CD14-positive monocyte (primary cell): ENCODE measurements at regions not wholly inside any gene's neighbourhood (a gene's known extent, or its start where the extent isn't known, plus 50 kb on each side); places are given as distances from the start of the nearest gene placed in this dataset.

Experiments used
- DNase-seq, 3 donors: peaks; one replicate each; pipeline ENCODE4 v3.0.0-alpha.2; 2011 to 2022
- H2AFZ ChIP-seq: 2 replicates; pipeline ENCODE4 v1.6.0; 2012; ENCODE audit warnings: mild to moderate bottlenecking, low read depth, low read length, inconsistent platforms; ENCODE audit not compliant: insufficient read depth, poor library complexity, severe bottlenecking
- H3K27ac ChIP-seq, 2 donors: 1 replicate in 1 of 2; 2 replicates in 1 of 2; pipeline ENCODE4 v1.5.1; 2012 to 2013; ENCODE audit warnings: low read length in 2 of 2, control low read depth in 1 of 2, inconsistent platforms in 1 of 2, low read depth in 1 of 2, mild to moderate bottlenecking in 1 of 2
- H3K27me3 ChIP-seq, 2 donors: one replicate each; pipeline versions ENCODE4 v1.6.0 to v1.6.1; 2011 to 2013; ENCODE audit warnings: low read length in 2 of 2; ENCODE audit not compliant: control insufficient read depth in 2 of 2, insufficient read depth in 2 of 2
- H3K36me3 ChIP-seq, 2 donors: replicated peaks in 1 of 2; 1 replicate in 1 of 2; 2 replicates in 1 of 2; pipeline versions ENCODE4 v1.5.1 to v1.6.1; 2012 to 2013; ENCODE audit warnings: low read length in 2 of 2, control low read depth in 1 of 2, inconsistent platforms in 1 of 2, mild to moderate bottlenecking in 1 of 2; ENCODE audit not compliant: insufficient read depth in 2 of 2, control insufficient read depth in 1 of 2
- H3K4me1 ChIP-seq, 2 donors: 1 replicate in 1 of 2; 2 replicates in 1 of 2; pipeline versions ENCODE4 v1.5.1 to v1.6.1; 2012 to 2013; ENCODE audit warnings: low read length in 2 of 2, control low read depth in 1 of 2, inconsistent platforms in 1 of 2, mild to moderate bottlenecking in 1 of 2, moderate library complexity in 1 of 2; ENCODE audit not compliant: insufficient read depth in 2 of 2, control insufficient read depth in 1 of 2
- H3K4me2 ChIP-seq: replicated peaks from 2 replicates; pipeline ENCODE3; 2012; ENCODE audit warnings: low read length, moderate library complexity, mild to moderate bottlenecking; ENCODE audit not compliant: poor library complexity, severe bottlenecking; ENCODE audit errors: extremely low read depth
- H3K4me3 ChIP-seq, 3 experiments: fragments of 200-600 bp in 1 of 3; sonication (generic) in 1 of 3; replicated peaks in 1 of 3; 1 replicate in 2 of 3; 2 replicates in 1 of 3; pipeline ENCODE4 v1.5.1; 2011 to 2013; ENCODE audit warnings: low read length in 3 of 3, mild to moderate bottlenecking in 3 of 3, control low read depth in 2 of 3, low read depth in 2 of 3, inconsistent platforms in 1 of 3, moderate library complexity in 1 of 3
- H3K79me2 ChIP-seq: 2 replicates; pipeline ENCODE4 v1.6.0; 2012; ENCODE audit warnings: mild to moderate bottlenecking, control low read depth, inconsistent platforms, low read length, moderate library complexity; ENCODE audit not compliant: insufficient read depth
- H3K9ac ChIP-seq: 2 replicates; pipeline ENCODE4 v1.6.0; 2017; ENCODE audit warnings: low read length, mild to moderate bottlenecking; ENCODE audit not compliant: insufficient read depth, poor library complexity, severe bottlenecking
- H3K9me3 ChIP-seq, 2 donors: replicated peaks in 1 of 2; 1 replicate in 1 of 2; 2 replicates in 1 of 2; pipeline versions ENCODE4 v1.5.1 to v1.6.1; 2012 to 2013; ENCODE audit warnings: low read length in 2 of 2, control low read depth in 1 of 2; ENCODE audit not compliant: control insufficient read depth in 1 of 2, insufficient read depth in 1 of 2
- H4K20me1 ChIP-seq: 2 replicates; pipeline ENCODE4 v1.6.0; 2012; ENCODE audit warnings: mild to moderate bottlenecking, low read length, control low read depth, moderate library complexity; ENCODE audit not compliant: insufficient read depth
- H3K27ac Mint-ChIP-seq, 7 donors: one replicate each; pipeline ENCODE4 v1.8.0; 2020; ENCODE audit warnings: mild to moderate bottlenecking in 7 of 7, mixed read lengths in 7 of 7, moderate library complexity in 6 of 7, inconsistent platforms in 2 of 7
- H3K27me3 Mint-ChIP-seq, 3 donors: one replicate each; pipeline ENCODE4 v1.8.0; 2021 to 2022; ENCODE audit warnings: low read depth in 3 of 3, mild to moderate bottlenecking in 3 of 3, mixed read lengths in 3 of 3, moderate library complexity in 3 of 3, inconsistent platforms in 1 of 3
- H3K36me3 Mint-ChIP-seq, 2 donors: one replicate each; pipeline ENCODE4 v1.8.0; 2020; ENCODE audit warnings: mixed read lengths in 2 of 2, inconsistent platforms in 1 of 2, mild to moderate bottlenecking in 1 of 2
- H3K4me1 Mint-ChIP-seq: one replicate; pipeline ENCODE4 v1.8.0; 2020; ENCODE audit warnings: mild to moderate bottlenecking, mixed read lengths
- H3K4me3 Mint-ChIP-seq, 2 donors: one replicate each; pipeline ENCODE4 v1.8.0; 2020; ENCODE audit warnings: mild to moderate bottlenecking in 2 of 2, mixed read lengths in 2 of 2, moderate library complexity in 1 of 2
- H3K9me3 Mint-ChIP-seq, 7 donors: one replicate each; pipeline ENCODE4 v1.8.0; 2020 to 2022; ENCODE audit warnings: mixed read lengths in 7 of 7, mild to moderate bottlenecking in 6 of 7, moderate library complexity in 6 of 7, inconsistent platforms in 2 of 7
- CTCF ChIP-seq: fragments of 200-600 bp; IDR thresholded peaks from one replicate; pipeline ENCODE4 v1.8.0; 2022; ENCODE audit warnings: antibody characterized with exemption, mild to moderate bottlenecking
- WGBS: methylation state at CpG from one replicate; pipeline ENCODE4 v1.1.5; 2013; ENCODE audit warnings: missing lambda C conversion rate; ENCODE audit not compliant: insufficient coverage; 5-methylcytosine and 5-hydroxymethylcytosine counted together
- intact Hi-C, 2 donors: fragments of 100-400 bp; cut with micrococcal nuclease; formaldehyde crosslinking; loops; one replicate each; pipeline versions ENCODE4 v1.15.0 to v1.15.1; 2023

- DNase-seq, result no peak
- Histone ChIP-seq H3K4me1 (no peaks in the 10 kb centered on the region), H3K9ac (no peak overlapping the region), H3K36me3 (no peaks in the 10 kb centered on the region), H3K4me3 (no peak overlapping the region), H2AFZ (no peak overlapping the region), H3K27me3 (no peaks in the 10 kb centered on the region), H3K9me3 (no peaks in the 10 kb centered on the region), H3K4me2 (no peak overlapping the region), H3K79me2 (no peaks in the 10 kb centered on the region), H3K27ac (no peak overlapping the region), H4K20me1 (no peaks in the 10 kb centered on the region)
- Mint-ChIP-seq H3K4me1 (no peaks in the 10 kb centered on the region), H3K36me3 (no peaks in the 10 kb centered on the region), H3K4me3 (no peak overlapping the region), H3K27ac (no peak overlapping the region), H3K9me3 (peaks cover 0 to 7% (median 5%) of the 10 kb centered on the region in 7 donors), H3K27me3 (peaks cover 0 to 4% (median 2%) of the 10 kb centered on the region in 3 donors)
- intact Hi-C loops, result no loop called here
- no peak for TF ChIP-seq CTCF
- WGBS, result no CpG with 5 or more reads among the region's 2 CpGs
Measured at GRCh38 chr12:22923768-22924167, 298.8 kb downstream of the ETNK1 start.

GRCh38 chr12:22924391-22924790 lies 299.4 kb downstream of the ETNK1 start:
- Mint-ChIP-seq H3K27me3 (peaks cover 0 to 4% (median 2%) of the 10 kb centered on the region in 3 donors), H3K9me3 (peaks cover 0 to 7% (median 5%) of the 10 kb centered on the region in 7 donors), H3K36me3 (no peaks in the 10 kb centered on the region), H3K4me1 (no peaks in the 10 kb centered on the region), H3K4me3 (no peak overlapping the region), H3K27ac (no peak overlapping the region)
- no peak for TF ChIP-seq CTCF
- no peaks in the 10 kb centered on the region for H3K9me3 ChIP-seq
- no peak overlapping the region for H3K9ac ChIP-seq
- no peak overlapping the region for H3K27ac ChIP-seq
- intact Hi-C loops, result no loop called here
- H3K4me3 ChIP-seq, result no peak overlapping the region
- no peaks in the 10 kb centered on the region for H3K4me1 ChIP-seq
- no peak overlapping the region for H2AFZ ChIP-seq
- H3K27me3 ChIP-seq, result no peaks in the 10 kb centered on the region
- H4K20me1 ChIP-seq, result no peaks in the 10 kb centered on the region
- WGBS, result no CpG with 5 or more reads among the region's 2 CpGs
- H3K4me2 ChIP-seq, result no peak overlapping the region
- no peak for DNase-seq
- no peaks in the 10 kb centered on the region for H3K36me3 ChIP-seq
- H3K79me2 ChIP-seq, result no peaks in the 10 kb centered on the region
